ENCODE measurements at regions not wholly inside any gene's neighbourhood (a gene's known extent, or its start where the extent isn't known, plus 50 kb on each side); places are given as distances from the start of the nearest gene placed in this dataset.
"Not testable (repeated sequence)": the region's sequence is repeated elsewhere in the genome, so short reads cannot be mapped to it uniquely, and the experiment has no call there.

DNA sequence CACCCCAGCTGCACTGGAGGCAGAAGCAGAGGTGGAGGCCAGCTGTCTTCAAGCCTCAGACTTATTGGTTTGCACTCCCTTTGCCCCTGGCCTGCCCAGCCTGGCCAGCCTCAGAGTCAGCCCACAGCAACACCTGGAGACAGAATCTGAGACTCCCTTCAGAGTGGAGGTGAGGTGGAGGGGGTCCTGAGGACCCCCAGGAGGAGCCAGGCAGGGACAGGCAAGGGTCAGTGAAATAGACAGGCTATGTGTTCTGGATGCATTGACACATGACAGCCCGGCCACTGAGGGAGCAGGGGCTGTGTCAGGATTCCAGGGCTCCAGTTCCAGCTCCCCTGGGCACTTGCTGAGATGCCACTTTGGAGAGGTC, 309.7 kb downstream of the MYCN start:
- DNase-seq: no peak

DNA sequence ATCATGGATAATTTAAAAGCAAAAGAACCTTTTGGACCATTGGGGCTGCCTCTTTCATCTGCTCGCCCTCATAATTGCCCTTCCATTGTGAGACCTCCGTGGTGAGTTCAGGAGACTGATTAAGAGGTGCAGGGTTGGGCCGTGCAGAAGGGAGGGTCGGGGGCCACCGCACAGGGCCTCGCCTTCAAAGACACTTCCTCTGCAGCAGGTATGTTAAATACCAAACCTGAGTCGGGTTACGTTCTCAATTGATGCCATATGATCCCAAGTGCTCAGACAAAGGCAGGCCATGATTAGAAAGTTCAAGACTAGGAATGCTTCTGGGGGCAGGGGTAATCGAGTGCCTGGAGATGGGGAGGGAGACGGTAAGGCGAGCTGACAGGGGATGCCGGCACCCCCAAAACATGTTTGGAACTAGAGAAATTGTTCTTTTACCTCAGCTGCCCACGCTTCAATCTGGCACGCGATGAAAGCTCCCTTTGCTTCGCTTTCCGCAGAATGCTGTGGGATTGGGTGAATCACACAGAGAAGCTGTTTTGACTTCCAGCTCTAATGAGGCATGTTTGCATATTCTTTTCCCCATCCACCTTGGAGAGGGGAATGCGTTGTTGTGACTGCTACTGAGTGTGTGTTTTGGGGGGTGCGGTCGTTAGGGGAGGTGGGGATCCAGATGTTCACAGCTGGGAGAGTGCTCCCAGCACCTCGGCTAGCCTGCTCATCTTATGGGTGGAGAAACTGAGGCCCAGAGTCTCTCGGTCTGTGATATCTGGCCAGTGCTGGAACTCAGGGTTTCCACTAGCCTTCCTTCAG, 309.1 kb downstream of the MYCN start:
- DNase-seq: no peak

DNA sequence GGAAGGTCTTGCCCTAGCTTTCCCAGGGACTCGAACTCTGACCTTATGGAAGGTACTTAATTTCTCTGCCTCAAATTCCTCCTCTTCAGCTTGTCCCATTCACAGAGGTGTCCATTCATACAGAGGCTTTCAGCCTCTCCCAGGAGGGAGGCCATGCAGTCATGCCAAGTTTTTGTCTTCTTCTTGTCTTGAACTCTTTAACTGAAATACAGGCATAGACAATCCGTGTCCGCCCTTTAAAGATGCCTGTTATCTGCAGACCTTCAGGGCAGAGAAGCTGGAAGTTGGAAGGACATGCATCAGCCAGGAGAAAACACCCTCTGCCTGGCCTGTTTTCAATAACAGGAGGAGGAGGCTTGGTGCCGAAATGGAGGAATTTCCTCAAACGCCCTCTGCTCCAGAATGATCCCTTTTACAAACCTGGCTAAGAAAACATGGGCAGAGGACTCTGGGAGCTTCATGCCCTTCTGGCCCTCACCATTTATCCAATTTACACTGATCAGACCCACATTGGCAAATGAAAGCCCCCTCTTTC, 308.3 kb downstream of the MYCN start:
- no peak for DNase-seq

DNA sequence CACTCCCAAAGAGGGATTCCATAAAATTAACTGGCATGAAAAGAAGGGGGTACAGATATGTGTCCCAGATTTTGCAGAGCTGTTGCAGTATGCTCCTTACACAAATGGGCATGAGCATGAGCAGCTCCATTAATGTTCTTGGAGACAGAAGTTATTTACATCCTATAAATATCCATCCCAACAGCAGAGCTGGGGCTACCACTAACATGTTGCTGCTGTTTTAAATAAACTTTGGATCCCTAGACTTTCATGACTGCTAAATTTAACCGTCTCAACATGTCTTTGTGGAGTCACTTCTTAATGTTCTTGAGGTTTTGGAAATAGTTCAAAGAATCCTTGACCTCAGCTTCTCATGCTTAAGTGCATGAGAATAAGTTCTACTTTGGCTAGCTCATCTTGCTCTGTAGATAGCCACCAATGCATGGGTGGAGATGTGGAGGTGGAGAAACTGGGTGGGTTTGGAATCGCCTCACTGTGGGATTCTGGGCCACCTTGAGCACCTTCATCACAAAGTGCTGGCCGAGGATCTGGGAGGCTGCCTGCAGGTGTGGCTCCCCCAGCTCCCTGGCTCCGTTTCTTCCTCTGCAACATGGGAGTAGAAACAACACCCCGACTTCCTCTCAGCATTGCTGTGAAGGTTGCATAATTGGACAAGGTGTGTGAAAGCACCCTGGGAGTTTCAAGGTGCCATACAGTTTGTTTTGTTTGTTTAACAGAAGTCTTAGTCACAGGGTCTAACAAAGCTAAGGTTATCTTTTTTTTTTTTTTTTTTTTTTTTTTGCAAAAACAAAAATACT, 307.2 kb downstream of the MYCN start:
- no peak for DNase-seq

DNA sequence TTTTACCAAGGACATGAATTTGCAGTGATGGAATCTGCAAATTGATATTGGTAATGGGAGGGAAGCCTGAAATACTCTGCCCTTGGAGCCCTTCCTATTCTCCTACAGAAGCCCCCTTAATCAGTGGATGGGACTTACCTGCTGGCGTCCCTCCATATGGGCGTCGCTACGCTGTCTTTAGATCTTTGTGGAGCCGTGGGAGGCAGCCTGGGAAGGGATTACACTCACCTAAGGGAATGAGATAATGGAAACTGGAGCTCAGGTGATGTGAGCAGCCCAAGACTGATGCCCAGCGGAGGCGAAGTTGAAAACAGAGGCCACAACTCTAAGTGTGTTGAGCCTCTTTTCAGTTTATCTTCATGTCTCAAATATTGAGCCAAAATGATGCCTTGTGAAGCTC, 306.6 kb downstream of the MYCN start:
- no peak for DNase-seq

DNA sequence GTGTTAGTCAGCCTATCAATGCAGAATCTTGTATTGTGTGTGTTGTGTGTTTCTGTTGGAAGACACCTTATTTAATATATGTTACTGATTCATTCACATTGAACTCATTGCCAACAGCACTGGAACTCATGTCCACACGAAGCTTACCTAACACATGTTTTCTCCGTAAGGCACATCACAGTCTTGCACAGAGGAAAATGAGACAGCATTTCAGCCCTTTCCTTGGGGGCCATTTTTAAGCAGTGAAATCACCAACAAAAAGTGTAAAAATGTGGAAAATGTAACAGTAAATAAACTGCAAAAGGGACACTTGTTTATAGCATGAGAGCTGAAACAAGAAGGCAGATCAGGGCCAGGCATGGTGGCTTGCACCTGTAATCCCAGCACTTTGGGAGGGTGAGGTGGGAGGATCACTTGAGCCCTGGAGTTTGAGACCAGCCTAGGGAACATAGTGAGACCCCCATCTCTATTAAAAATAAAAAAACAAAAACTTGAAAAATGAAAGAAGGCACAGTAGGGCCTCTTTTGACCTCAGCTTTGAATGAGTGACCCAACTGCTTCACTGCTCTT, 306.0 kb downstream of the MYCN start:
- DNase-seq: no peak

DNA sequence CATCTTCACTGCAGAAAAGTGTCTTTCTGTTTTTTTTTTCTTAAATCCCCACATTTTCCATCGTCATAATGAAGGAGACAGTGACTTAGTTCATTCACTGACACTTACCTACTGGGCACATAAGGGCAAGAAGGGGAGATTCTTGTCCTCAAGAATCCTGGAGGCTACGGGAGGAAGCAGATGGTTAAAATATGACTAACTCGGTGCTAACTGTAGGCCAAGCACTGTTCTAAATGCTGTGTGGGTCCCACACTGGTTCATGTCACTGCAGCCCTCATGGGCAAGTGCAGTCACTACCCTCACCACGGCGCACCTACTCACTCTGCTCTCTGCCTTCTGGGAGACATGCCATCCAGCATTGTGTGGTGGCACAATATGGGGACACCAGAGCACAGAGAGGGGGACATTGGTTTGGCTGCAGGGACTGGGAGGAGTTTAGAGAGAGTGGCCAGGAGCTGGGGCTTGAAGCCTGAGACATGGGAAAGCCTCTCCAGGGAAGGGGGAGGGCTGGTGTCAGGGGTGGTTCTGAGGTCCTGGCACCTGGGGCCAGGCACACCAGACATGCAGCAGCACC, 305.2 kb downstream of the MYCN start:
- no peak for DNase-seq

DNA sequence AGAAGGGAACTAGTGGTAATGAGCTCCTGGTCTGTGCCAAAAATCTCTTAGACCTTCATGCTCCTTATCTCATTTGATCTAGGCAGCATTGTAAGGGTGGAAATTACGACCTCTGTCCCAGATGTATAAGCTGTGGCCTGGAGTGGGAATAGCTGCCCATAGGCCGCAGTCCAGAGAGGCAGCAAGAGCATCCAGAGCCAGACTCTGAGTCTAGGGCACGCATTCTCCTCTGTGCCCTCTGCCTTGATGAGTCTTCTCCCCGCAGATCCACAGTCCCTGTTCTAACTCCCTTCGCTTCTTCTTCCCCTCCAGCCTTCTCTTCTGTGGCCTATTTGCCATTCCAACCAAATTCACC, 304.6 kb downstream of the MYCN start:
- no peak for DNase-seq

DNA sequence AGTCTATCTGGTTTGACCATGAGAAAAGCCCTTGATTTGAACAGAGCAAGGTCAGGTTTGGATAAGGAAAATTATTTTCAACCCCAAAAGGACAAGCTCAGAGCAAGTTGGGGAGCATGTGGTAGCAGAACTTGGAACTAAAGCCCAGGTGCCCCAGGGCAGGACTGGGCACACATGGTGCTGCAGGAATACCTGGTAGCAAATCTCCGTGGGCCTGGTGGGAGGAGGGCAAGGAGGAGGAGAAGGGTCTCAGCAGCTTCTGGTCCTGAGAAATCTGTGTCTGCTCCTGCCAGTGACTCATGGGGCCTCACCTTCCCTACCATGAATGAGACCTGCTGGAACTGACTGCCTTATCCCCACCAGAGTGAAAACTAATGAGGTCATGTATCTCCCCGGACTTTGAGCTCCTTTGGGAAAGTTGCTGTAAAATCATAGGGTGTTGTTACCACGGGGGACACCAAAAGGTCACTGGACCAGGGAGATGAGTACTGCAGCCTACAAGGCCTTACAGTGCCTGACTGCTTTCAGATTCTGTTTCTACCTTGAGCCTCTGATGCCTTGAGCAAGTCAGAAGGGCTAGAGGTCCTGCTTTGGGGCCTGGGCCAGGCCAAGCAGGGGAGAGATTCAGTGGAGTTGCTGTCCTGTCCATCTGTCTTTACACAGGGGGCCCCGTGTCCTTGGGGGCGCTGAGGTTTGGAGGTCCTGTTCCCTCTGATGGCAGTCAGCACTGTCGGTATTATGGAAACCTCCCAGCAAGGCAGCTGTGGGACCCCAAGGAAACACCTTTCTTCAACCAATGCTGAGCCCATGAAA, 304.0 kb downstream of the MYCN start:
- no peak for DNase-seq

DNA sequence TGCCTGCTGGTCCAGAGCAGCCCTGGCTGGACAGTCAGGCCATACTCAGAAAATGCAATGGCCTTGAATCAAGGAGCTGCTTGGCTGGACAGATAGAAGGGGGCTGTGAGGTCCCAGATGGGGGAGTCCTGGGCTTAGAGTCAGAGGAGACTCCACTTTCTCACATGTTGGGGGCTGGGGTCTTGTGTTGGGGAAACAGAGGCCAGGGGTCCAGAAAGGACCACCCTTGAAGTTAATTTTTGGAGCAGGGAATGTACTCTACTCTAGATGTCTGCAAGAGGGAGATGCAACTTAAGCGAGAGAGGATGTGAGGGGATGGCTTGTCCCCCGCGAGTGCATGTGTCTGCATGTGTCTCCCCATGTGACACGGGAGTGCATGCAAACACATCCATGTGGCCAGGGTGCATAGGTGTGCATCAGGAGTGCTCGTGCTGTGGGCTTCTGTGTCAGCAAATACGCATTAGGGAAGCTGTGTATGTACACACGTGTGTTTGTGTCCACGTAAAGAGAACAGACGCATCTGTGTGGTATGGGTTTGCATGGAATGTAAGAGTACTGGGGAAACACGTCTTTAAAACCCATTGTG, 303.2 kb downstream of the MYCN start:
- DNase-seq: no peak

DNA sequence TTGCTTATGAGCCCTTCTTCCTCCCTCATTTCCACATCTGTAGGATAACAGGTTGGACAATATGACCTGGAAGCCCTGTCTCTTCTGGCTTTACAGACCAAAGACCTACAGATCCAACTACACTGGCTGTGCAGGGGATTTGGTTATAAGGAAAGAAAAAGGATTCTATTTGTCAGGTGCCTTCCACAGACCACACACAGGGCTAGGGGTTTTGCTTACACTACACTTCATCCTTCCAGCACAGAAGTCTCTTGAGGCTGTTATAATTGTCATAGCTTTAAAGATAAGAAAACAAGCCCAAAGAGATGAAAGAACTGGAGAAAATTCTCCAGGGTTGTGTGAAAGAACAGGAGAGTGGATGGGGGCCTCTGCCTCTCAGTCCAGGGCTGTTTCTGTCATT, 302.6 kb downstream of the MYCN start:
- DNase-seq: no peak

DNA sequence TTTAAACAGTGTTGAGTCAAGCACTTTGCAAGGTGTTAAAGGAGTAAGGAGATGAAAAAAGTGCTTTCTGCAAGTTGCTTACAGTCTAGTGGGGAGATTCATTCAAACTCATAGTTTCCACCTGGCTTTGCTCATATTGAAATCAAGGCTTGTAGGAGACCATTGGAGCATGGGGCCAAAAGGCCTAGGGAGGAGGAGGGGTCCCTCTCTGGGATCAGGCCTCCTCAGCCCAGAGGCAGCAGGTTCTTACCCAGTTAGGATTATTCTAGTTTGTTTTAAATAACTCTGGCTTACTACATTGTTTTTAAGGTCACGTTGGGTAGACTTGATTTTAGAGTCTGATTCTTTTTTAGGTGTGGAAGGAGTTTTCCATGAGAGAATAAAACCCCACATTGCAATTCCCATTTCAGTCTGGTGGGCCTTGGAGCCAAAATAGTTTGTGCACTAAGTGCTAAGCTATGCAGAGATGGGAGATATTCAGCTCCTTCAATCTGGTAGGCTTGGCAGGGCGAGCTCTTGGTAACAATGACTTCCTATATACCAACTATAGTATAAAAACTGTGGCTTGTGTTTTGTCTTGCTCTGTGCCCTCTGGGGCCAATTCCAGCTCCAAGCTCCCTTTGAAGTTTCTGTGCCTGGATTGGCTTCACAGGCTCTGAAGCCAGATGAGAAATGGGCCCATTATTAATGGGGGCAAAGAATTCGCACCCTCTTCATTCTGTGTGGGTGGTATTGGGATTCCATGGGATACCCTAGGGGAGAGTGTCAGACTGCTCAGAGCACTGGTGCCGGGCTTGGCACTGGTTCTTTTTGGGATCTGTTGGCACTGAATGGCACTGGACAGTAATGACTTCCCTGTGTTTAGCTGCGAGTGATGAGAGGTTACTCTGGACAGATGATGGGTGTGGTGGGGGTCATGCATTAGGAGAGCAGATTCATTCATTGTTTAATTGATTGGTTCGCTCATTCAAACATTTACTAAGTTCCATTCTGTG, 301.1 kb downstream of the MYCN start:
- DNase-seq: no peak

DNA sequence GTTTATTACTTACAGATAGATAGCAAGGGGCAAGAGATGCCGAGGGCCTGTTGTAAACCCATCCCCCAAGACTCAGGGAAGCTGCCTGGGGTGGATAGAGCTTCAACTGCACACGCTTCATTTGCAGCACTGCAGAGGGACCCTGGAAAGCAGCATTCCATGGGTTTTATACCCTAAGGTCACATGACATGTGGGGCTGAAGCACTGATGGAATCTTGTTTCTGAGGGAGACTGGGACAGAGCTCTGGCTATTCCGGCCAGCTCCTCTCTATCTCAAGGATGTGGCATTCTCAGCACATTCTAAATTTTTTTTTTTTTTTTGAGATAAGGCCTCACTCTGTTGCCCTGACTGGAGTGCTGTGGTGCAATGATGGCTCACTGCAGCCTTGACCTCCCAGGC, 300.1 kb downstream of the MYCN start:
- no peak for DNase-seq

DNA sequence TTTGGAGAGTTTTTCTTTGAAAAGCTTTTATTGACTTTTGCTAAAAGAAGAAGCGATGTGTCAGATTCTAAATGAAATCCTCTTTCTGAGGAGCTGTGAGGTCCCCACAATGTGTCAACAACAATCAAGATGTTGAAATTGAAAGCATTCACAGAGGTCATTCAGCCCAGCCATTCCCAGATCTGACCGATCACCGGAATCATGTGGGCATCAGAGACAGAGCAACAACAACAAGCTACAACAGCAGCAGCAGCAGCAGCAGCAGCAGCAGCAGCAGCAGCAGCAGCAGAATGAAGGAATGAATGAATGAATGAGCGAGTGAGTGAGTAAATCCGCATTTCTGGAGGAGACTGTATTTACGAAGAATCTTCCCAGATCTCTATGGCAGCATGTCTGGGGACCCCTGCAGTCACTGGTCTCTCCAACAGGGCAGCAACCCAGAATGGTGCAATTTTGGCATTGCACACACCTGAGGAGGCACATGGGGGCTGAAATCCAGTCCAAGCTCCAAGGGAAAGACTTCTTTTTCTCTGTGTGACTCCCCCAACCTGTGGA, 299.0 kb downstream of the MYCN start:
- no peak for DNase-seq

DNA sequence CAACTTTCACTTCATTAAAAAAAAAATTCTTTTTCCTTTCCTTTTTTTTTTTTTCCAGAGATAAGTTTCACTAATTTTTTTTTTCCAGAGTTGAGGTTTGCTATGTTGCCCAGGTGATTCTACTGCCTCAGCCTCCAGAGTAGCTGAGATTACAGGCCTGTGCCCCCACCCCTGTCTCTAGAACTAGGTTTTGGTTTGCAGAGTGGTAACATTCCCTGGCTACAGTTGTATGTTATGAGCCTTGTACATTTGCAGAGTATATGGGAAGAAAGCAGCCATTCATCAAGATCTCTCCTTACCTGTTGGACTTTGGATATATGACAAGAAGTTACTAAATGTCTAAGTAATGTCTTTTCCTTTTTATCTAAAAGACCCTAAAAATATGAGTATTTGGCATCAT, 298.4 kb downstream of the MYCN start:
- no peak for DNase-seq

DNA sequence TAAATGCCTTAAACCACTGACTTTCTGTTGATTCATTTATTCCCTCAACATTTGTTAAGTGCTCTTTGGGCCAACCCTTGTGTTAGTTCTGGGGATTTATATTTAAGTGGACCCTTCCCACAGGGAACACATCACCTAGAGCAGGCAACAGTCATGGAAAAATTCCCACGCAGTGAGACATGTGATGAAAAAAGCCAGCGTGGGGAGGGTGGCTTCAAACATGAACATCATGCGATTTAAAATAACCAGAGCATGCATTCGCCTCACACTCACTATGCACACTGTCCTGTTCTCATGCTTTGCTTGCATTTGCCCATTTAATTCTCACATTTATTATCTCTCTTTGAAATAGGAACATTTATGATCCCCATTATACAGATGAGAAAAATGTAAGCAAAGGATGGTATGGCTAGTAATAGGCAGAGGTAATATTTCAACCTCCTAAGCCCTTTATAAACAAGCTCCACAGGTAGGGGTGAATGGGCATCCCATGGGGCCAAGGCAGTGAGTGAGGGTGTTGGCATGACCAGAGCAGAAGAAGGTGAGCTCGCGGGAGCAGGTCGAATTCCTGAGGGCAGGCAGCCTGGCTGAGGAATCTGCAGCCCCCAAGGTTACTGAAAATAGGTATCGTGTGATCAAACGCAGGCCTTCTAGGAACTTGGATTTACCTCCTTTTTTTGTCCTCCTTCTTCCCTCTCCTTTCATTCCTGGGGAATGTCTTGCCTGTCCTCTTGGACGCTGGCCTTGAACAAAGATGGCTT, 297.8 kb downstream of the MYCN start:
- no peak for DNase-seq

DNA sequence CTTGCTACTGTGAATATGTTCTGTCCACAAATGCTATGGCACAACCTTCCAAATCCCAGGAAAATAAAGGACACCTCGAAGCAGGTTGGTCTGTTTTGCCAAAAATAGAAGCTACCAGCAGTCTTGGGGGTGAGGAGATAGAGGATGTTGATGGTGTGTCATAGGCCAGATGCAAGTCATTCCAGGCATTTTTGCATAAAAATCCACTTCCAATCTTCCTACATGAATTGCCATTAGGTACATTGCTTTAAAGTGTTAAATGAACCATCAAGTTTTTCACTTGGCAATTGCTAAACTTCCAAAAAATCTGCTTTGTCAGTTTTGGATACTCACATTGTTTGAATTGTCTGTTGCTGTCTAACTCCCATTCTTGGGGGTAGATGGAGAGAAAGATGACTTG, 295.4 kb downstream of the MYCN start:
- DNase-seq: no peak

DNA sequence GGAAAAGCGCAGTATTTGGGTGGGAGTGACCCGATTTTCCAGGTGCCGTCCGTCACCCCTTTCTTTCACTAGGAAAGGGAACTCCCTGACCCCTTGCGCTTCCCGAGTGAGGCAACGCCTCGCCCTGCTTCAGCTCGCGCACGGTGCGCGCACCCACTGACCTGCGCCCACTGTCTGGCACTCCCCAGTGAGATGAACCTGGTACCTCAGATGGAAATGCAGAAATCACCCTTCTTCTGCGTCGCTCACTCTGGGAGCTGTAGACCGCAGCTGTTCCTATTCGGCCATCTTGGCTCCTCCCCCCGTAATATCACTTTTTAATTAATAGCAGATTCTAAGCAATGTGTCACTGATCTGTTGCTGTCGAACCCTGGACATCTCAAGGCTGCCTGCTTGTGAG, 294.9 kb downstream of the MYCN start:
- not testable (repeated sequence) for DNase-seq

DNA sequence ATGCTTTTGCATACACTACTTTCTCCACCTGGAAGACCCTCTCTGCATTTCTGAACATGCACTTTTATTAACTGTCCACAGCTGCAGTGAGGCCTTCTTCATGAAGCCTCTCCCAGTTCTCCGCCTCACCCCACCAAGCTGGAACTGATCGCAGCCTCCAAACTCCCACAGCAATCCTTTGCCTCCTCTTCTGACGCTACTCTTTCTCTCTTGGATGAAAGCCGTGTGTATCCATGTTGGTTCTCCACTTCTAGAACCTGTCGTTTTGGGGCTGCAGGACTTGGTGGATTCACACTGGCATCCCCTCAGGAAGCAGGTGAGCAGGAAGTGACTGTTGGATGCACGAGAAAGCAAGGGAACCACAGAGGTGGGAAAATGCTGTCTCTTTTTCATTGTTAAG, 288.6 kb downstream of the MYCN start:
- no peak for DNase-seq

DNA sequence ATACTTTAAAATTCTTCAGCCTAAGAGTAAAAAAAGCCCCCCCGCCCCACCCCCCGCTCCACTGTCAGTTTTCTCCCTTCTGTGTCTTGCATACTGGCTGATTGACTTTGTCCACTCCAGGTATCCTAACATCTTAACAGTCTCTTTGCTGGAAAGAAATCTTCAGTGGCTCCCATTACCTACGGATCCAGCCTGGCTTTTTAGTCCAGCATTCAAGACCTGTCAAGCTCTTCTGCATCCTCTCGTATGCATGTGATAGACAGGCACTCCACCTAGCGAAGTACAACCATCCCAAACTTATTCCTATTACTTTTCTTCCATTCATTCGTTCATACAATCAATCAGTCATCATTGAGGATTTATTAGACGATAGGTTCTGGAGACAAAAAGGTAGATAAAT, 288.1 kb downstream of the MYCN start:
- no peak for DNase-seq

Data from activated CD4-positive, alpha-beta T cell treated with anti-CD3 and anti-CD28 coated beads, Interleukin-2, amount 50 U/mL, for 48 hours (primary cell).